ENCODE measurements at regions not wholly inside any gene's neighbourhood (a gene's known extent, or its start where the extent isn't known, plus 50 kb on each side); places are given as distances from the start of the nearest gene placed in this dataset.

GRCh38 chr5:69030358-69031062, 63.3 kb upstream of the SLC30A5 start:
- TF ChIP-seq CTCF (IDR thresholded peaks at IDR 0.05; ENCODE audit: borderline replicate concordance, control extremely low read depth, extremely low read depth, insufficient read depth, missing control alignments), result no peak
- DNase-seq (ENCODE audit: low spot score), result no peak
- in situ Hi-C loops (cut with MboI; ENCODE audit: low sequenced_read_pairs, unreplicated experiment), result no loop called here

GRCh38 chr5:69032009-69032408, 61.8 kb upstream of the SLC30A5 start:
- in situ Hi-C loops (cut with MboI; ENCODE audit: low sequenced_read_pairs, unreplicated experiment), result no loop called here
- DNase-seq (ENCODE audit: low spot score), result no peak
- TF ChIP-seq CTCF (IDR thresholded peaks at IDR 0.05; ENCODE audit: borderline replicate concordance, control extremely low read depth, extremely low read depth, insufficient read depth, missing control alignments), result no peak

GRCh38 chr5:69033690-69034089, 60.1 kb upstream of the SLC30A5 start:
- in situ Hi-C loops (cut with MboI; ENCODE audit: low sequenced_read_pairs, unreplicated experiment), result no loop called here
- DNase-seq (ENCODE audit: low spot score), result no peak
- no peak for TF ChIP-seq CTCF (IDR thresholded peaks at IDR 0.05; ENCODE audit: borderline replicate concordance, control extremely low read depth, extremely low read depth, insufficient read depth, missing control alignments)

- TF ChIP-seq CTCF (IDR thresholded peaks at IDR 0.05; ENCODE audit: borderline replicate concordance, control extremely low read depth, extremely low read depth, insufficient read depth, missing control alignments), result no peak
- DNase-seq (ENCODE audit: low spot score), result no peak
- in situ Hi-C loops (cut with MboI; ENCODE audit: low sequenced_read_pairs, unreplicated experiment), result no loop called here
Measured at GRCh38 chr5:69034898-69035297, 58.9 kb upstream of the SLC30A5 start.

GRCh38 chr5:69035665-69036064, 58.1 kb upstream of the SLC30A5 start:
- in situ Hi-C loops (cut with MboI; ENCODE audit: low sequenced_read_pairs, unreplicated experiment), result no loop called here
- TF ChIP-seq CTCF (IDR thresholded peaks at IDR 0.05; ENCODE audit: borderline replicate concordance, control extremely low read depth, extremely low read depth, insufficient read depth, missing control alignments), result no peak
- no peak for DNase-seq (ENCODE audit: low spot score)

GRCh38 chr5:69038539-69038938, 55.3 kb upstream of the SLC30A5 start:
- in situ Hi-C loops (cut with MboI; ENCODE audit: low sequenced_read_pairs, unreplicated experiment), result no loop called here
- no peak for DNase-seq (ENCODE audit: low spot score)
- TF ChIP-seq CTCF (IDR thresholded peaks at IDR 0.05; ENCODE audit: borderline replicate concordance, control extremely low read depth, extremely low read depth, insufficient read depth, missing control alignments), result no peak

Data from GM13976 (cell line).